NCI-H128 (cell line): ENCODE measurements at regions not wholly inside any gene's neighbourhood (a gene's known extent, or its start where the extent isn't known, plus 50 kb on each side); places are given as distances from the start of the nearest gene placed in this dataset.
A peak's percentile ranks its signal among the peaks of the same experiment; 100 is the strongest.
"Not testable (repeated sequence)": the region's sequence is repeated elsewhere in the genome, so short reads cannot be mapped to it uniquely, and the experiment has no call there.

Experiments
- DNase-seq: peaks from one replicate; lab custom pipeline; 2025; ENCODE audit not compliant: unreplicated experiment; lab: John Stamatoyannopoulos, UW

DNA sequence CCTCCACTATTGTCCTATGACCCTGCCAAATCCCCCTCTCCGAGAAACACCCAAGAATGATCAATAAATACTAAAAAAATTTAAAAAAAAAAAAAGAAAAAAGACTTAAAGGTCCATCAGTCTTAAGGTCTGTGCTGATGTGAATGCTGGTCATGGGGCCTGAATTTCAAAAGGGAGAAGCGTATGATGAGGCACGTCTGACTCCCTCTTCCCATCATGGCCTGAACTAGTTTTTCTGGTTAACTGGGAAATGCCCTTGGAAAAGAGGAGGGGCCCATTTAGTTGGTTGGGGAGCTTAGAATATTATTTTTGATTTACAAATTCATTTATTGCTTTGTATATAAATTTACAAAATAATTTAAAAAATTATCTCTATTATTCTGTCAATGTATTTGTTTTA, 291.0 kb upstream of the CDH19 start:
- DNase-seq, result no peak

DNA sequence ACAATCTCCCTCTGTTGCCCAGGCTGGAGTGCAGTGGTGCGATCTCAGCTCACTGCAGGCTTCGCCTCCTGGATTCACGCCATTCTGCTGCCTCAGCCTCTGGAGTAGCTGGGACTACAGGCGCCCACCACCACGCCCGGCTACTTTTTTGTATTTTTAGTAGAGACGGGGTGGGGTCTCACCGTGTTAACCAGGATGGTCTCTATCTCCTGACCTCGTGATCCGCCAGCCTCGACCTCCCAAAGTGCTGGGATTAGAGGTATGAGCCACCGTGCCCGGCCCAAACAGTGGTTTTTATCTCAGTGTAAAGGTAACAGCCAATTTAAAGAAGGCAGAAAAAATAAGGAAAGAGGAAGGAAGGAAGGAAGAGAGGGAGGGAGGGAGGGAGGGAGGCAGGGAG, 288.5 kb upstream of the CDH19 start:
- DNase-seq, result not testable (repeated sequence)

DNA sequence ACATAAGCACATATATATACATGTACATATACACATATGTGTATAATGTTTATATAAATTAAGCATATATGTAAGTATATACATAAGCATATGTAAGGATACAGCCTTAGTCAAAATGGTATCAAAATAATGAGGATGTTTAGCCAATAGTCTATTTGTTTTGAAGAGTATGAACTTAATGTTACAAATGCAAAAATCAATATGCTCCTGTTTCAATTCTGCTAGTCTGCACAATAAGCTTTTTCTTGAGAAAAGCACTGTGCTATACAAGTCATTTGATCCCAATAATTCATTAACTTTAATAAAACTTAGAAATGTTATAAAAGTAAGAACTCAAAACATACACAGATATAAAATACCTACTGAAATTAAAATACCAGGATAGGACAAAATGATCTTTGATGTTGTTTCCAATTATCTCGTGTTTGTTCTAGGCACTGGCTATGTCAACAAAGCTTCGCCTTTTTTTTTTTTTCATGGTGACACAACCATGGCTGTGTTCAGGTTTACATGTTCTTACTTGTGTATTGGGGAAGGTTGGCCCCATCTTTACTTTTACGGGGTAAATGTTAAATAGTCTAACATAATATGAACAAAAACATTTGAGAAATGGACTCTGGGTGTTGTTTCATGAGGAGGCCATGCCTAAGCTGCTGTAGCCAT, 271.1 kb upstream of the CDH19 start:
- no peak for DNase-seq

DNA sequence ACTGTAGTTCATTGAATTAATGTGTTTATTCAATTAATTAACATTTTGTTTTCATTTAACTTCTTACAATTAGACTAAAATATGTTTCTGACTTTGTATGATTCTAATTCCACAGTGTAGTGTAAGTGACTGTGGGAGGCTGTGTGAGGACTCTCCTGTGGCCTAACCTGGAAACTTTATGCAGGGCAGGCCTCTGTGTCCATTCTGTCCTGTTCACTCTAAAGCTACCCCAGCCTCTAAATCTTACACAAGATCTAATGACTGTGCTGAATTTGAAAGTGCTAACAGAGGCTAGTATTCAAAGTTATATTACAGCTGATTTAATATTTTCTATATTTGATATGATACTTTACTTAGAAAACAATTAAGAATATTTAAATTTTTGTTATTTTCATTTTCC, 270.5 kb upstream of the CDH19 start:
- no peak for DNase-seq

DNA sequence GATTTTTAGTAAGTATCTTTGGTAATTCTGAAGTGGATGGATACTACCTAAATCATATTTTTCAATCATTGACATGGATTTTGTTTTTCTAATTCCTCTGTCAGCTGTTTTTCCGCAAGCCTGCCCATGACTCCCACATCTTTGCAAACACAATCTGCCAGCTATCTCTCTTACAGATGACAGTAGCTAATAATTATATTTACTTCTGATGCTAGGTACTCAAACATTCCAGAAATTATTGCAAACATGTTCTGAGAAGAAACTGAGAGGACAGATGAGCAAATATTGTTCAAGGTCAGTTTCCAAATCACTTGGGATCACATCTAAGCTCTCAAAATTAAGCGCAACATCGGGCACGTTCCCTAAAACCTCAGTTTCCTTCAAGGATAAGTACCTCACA, 270.0 kb upstream of the CDH19 start:
- no peak for DNase-seq

DNA sequence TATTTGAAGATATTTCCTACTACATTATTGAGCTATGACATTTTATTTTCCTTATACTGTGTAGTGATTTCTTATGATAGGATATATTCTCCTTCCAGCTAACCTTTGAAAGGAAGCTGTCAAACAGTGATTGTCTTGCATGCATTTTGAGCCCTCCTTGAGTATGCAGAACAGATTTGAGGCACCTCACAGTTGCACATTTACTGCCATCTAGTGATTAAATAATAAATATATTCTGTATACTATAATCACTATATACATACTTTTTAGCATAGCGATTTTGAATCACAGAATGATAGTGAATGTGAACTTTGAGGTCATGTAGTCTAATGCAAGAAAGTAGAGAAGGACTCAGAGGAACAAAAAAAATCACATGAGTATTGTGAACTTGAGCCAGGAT, 268.4 kb upstream of the CDH19 start:
- DNase-seq, result peak; percentile 16

DNA sequence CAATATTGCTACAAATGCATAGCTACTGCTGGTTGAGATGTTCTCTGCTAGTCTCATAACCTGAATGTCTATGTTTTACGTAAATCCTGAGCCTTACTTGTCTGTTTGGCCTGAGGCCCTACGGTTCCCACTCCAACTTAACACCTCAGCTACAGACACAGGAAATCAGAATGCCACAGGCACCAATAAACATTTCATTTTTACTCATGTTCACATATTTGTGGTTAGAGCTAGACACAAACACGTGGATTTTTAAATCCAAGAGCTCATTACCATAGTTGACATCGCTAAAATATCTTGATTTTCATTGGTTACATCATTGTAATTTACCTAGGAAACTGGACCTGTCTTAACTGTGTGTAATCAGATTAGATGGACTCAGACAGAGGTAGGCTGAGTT, 263.8 kb upstream of the CDH19 start:
- DNase-seq, result no peak

DNA sequence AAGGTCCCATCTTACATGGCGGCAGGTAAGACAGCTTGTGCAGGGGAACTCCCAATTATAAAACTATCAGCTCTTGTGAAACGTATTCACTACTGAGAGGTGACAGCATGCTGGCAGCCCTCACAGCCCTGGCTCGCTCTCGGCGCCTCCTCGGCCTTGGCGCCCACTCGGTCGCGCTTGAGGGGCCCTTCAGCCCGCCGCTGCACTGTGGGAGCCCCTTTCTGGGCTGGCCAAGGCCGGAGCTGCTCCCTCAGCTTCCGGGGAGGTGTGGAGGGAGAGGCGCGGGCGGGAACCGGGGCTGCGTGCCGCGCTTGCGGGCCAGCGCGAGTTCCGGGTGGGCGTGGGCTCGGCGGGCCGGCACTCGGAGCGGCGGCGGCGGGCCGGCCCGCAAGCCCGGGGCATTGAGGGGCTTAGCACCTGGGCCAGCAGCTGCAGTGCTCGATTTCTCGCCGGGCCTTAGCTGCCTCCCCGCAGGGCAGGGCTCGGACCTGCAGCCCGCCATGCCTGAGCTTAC, 262.6 kb upstream of the CDH19 start:
- DNase-seq, result not testable (repeated sequence)

DNA sequence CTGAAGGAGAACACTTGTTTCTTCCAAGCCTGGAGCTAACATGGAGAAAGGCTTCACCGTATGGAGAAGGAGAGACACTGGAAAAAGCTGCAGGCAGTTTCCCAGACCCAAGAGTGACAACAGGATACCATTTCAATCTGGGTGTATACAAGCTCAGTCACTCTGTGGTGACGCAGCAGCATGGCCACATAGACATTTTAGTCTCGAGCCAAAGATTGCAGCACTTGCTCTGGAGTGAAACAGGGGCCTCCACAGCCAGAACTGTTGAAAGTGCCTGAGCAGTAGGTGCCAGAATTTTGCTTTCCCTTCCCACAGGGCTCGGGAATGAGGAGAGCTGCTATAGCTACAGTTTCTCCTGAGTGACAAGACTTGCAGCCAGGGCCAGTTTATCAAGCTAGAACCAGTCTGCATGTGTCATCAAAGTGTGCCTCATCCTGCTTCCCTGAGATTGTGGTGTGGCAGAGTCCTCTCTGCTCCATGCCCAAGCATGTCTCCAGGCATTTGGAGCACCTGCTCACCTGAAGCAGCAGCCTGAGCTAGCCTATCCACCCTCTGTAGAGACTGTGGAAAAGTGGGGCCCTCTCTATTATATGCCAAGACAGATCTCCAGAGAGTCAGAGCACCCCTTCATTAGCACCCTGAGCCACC, 234.6 kb upstream of the CDH19 start:
- no peak for DNase-seq

DNA sequence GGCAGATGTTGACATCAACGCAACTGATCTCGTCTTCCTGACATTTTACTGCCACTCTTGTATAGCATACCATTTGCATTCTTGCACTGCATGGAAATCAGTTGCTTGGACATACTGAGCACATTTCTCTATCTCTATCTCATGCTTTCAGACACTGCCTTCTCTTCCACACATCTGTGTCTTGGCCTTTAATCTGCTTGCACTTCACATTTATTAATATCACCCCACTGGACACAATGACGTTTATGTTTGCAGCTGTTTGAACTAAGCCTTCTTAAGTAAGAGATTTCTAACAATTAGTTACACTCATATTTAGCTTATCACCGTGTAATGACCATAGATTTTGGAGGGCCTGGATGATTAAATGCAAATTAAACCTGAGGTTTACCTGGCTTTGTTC, 229.8 kb upstream of the CDH19 start:
- no peak for DNase-seq

DNA sequence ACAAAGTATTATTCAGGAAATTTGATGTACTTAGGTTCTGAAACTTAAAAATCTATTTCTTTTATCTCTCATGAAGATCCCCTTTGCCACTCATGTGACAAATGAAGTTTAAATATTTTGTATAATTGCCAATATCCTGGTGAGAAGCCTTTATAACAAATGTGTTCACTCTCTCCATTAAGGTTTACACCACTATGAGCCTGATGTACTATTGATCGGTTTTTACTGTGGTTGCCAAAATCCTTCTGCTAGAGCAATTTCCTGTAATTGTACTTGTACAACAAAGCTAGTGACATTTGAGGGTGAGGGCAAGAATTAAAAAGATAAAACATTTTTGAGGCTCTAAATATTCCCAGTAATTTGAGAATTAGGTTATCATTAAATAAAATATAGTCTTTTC, 222.3 kb upstream of the CDH19 start:
- DNase-seq, result no peak

DNA sequence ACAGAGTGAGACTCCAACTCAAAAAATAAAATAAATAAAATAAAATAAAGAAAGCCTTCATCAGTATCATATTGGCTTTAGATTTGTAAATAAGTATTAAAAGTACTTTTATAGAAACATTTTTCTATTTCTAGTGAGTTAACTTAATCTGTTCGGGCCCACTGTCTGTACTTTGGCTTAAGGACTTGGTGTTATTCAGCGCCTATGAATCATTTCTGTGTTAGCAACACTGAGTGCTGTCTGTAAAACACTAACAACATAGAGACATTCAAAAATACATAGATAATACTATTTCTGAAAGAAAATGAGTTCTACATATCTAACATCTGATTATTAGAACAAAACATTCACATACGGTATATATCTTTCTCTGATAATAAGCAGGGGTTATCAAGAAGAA, 221.5 kb upstream of the CDH19 start:
- DNase-seq, result no peak

DNA sequence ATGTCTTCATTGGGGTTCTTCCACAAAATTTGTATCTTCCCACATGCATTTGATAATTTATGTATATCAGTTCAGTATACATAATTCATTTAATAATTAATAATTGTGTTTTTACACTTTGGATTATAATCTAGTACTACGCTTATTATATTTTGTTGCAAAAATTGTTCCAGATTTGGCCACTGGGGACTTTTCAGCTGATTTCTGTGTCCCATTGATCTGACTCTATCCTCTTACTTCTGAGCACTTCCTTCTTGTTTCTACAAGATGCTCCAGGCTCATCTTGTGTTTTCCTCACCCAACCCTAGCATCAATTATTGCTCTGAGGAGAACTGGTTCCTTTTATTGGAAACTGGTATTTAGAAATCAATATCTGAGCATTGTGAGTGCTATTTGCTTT, 215.3 kb upstream of the CDH19 start:
- DNase-seq, result no peak

DNA sequence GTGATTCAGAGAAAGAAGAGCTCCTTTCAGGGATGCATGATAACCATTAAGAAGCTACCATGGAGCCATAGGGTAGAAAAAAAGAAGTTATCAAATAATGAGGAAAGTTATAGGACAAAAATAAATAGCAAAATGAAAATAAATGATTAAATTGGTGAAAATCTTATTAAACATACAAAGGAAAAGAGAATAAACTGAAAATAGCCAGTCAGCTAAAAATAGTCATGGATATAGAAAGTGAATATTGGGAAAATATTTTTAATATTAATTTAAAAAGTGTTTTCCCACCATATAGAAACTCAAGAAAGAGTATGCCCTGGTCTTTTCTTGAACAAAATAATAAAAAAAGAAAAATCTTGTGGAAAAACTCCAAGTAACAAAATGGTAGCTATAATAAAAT, 209.2 kb upstream of the CDH19 start:
- DNase-seq, result no peak

DNA sequence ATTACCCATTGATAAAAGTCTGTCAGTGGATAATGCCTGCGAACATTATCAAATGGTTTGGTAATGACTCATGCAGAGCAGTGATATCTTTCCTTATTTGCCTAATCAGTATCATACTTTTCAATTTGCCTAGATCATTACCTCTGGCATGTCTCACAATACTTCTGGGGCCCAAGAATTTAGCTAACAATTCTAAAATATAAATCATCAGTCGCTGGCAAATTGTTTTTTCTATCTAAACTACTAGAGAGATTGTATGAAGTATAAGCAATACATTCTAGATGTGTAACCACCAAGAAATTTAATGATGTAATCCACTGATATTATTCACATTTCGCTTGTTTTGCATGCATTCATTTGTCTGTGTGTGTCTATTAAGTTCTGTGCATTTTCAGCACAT, 191.2 kb upstream of the CDH19 start:
- DNase-seq, result no peak

DNA sequence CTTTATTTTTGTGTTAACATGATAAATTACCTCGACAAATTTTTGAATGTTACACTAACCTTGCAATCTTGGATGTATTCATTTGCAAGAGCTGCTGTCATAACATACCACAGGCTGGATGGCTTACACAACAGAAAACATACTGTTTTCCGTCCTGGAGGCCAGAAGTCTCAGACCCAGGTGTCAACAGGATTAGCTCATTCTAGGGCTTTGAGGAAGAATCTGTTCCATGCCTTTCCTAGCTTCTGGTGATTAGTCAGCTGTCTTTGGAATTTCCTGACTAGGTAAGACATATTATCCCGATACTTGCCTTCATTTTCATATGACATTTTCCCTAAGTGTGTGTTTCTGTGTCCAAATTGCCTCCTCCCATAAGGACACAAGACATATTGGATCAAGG, 188.6 kb upstream of the CDH19 start:
- no peak for DNase-seq

DNA sequence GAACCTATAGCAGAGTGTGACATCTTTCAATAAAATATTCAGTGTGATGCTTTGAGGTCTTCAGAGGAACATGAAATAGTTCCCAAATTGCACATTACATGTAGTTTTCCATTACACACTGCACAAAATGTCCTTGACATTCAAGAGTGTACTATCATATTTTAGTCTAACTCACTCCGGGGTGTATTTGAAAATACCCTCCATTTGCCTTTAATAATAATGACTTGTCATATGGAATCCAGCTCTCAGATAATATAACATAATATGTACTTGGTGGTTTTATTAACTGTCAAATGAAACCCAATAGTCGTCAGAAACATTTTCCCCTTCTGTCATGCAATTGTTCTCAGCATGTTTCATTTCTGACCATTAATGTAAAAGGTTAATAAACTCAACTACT, 176.7 kb upstream of the CDH19 start:
- no peak for DNase-seq

DNA sequence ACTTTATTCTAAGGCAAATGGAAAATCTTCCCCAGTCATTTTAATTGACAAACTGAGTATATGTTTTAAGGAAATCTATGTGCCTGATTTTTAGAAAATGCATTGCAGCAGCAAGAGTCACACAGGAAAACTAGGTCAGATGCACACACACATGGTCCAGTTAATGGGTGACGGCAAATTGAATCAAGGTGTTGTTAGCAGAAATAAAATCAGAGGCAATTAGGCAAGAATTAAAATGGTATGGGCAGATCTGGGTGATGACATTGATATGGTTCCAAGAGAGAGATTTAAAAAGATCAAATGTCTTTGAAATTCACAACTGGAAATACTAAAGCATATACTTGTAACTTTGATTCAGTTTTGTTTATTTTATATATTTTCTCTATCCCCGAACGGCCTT, 174.2 kb upstream of the CDH19 start:
- no peak for DNase-seq

DNA sequence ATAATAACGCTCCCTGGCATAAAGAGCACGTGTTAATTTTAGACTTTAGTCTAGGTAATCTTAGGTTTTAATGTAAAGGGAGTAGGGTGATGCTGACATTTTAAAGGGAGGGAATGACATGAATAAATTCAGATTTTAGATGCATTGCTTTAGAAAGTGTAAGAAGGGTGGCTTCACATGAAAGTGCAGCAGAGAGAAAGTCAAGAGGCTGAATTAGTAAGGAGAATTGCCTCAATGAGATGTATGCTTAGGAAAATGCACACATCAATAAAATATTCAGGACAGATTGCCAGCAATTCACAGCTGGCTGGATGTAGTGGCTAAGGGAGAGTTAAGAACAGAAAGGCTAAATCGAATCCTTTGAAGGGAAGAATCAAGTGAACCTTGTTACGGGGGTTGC, 165.5 kb upstream of the CDH19 start:
- no peak for DNase-seq

DNA sequence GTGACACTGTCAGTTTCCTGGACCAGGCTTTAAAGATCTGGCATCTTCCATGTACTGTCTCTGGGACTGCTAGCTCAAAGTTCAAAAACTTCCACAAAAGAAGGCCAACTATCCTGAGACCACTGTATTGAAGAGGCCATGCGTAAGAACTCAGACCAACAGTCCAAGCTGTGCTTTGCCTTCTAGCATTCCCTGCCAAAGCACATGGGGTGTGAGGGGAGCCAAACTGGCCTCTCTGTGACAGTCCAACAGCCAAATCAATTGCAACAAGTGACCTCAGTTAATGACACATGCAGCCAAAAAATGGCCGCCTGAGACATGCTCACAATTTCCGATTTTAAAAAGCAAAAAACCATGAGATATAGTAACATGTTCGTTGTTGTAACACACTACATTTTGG, 160.3 kb upstream of the CDH19 start:
- DNase-seq, result no peak

DNA sequence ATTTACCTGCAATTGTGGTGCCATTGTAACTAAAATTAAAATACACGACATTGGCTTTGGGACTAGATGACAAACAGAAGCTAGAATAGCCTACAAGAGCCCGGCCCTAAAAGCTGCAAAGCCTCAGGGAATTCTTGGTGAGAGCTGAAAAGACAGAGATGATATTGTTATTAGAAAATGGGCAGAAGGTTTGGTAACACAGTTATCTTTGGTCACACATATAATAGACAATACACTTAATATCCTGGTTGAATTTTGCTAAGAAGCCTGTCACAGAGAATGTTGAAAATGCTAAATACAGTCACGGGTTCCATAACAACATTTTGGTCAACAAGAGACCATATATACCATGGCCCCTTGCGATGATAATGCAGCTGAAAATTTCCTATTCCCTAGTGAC, 157.3 kb upstream of the CDH19 start:
- no peak for DNase-seq

DNA sequence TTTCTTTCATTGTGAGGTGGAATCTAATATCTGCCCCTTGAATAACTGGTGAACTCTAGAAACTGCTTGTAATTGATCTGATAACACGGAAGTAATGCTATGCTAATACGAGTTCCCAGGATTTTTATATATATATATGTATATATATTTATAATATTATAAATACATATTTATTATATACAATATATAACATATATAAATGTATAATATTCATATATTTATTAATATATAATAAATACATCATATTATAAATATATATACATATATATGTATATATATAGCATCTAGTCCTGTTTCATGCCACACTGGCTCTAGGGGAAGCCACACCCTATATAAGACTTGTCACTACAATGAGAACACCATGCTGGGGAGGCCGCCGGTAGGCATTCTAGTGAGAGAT, 156.7 kb upstream of the CDH19 start:
- DNase-seq, result no peak
